OCI-LY3 (cell line): ENCODE measurements at regions not wholly inside any gene's neighbourhood (a gene's known extent, or its start where the extent isn't known, plus 50 kb on each side); places are given as distances from the start of the nearest gene placed in this dataset.

ENCODE experiments used
- H2AFZ ChIP-seq: fragments of 200-600, 300-600 bp; shearing (Covaris generic); 2 replicates; pipeline ENCODE4 v1.6.0; 2014; ENCODE audit warnings: antibody characterized with exemption, low read depth, low read length
- H3K27ac ChIP-seq: fragments of 200-600, 300-600 bp; sonication (generic); 2 replicates; pipeline ENCODE4 v1.5.1; 2014; ENCODE audit warnings: mild to moderate bottlenecking, low read length, moderate library complexity, mixed read lengths
- H3K27me3 ChIP-seq: fragments of 200-600, 300-600 bp; sonication (generic); 2 replicates; pipeline ENCODE4 v1.6.1; 2014; ENCODE audit warnings: low read depth, low read length, mixed read lengths
- H3K36me3 ChIP-seq: fragments of 200-600, 300-600 bp; sonication (generic); replicated peaks from 2 replicates; pipeline ENCODE3; 2014; ENCODE audit warnings: low read depth, low read length, mixed read lengths
- H3K4me1 ChIP-seq: fragments of 300-600, 200-600 bp; sonication (generic); 2 replicates; pipeline ENCODE4 v1.6.1; 2014; ENCODE audit warnings: low read length, mixed read lengths
- H3K4me2 ChIP-seq: fragments of 200-600, 300-600 bp; sonication (generic); 2 replicates; pipeline ENCODE4 v1.6.1; 2014; ENCODE audit warnings: low read length, mixed read lengths
- H3K4me3 ChIP-seq: fragments of 300-600, 200-600 bp; sonication (generic); 2 replicates; pipeline ENCODE4 v1.5.1; 2014; ENCODE audit warnings: antibody characterized with exemption, mild to moderate bottlenecking, low read length, moderate library complexity
- H3K79me2 ChIP-seq: fragments of 300-600, 200-600 bp; shearing (Covaris generic); 2 replicates; pipeline ENCODE4 v1.6.1; 2014; ENCODE audit warnings: mild to moderate bottlenecking, low read length, mixed read lengths
- H3K9ac ChIP-seq: fragments of 300-600, 200-600 bp; shearing (Covaris generic); 2 replicates; pipeline ENCODE4 v1.6.0; 2014; ENCODE audit warnings: mild to moderate bottlenecking, low read length, moderate library complexity
- H3K9me3 ChIP-seq: fragments of 200-600, 300-600 bp; shearing (Covaris generic); 2 replicates; pipeline ENCODE4 v1.6.1; 2014; ENCODE audit warnings: low read length, mixed read lengths; ENCODE audit not compliant: insufficient read depth
- H4K20me1 ChIP-seq: fragments of 200-600, 300-600 bp; sonication (generic); 2 replicates; pipeline ENCODE4 v1.6.1; 2016; ENCODE audit warnings: low read length, mixed read lengths; ENCODE audit not compliant: insufficient read depth
- CTCF ChIP-seq: fragments of 200-600, 300-600 bp; sonication (generic); IDR thresholded peaks from 2 replicates; pipeline ENCODE4 v1.5.1; 2014; ENCODE audit warnings: antibody characterized with exemption, low read length, low read depth
- EZH2phosphoT487 ChIP-seq: fragments of 200-600 bp; shearing (Covaris generic); IDR thresholded peaks from 2 replicates; pipeline ENCODE4 v1.6.1; 2018; ENCODE audit warnings: antibody characterized with exemption, mixed run types, low read depth

- H3K79me2 ChIP-seq, result no peaks in the 10 kb centered on the region
- TF ChIP-seq CTCF, result no peak
- TF ChIP-seq EZH2phosphoT487, result no peak
- H3K4me1 ChIP-seq, result no peaks in the 10 kb centered on the region
These were observed 242.5 kb upstream of the SOX9 start for GRCh38 chr17:71878271-71878670.

GRCh38 chr17:71878998-71879397 is 241.8 kb upstream of the SOX9 start:
- Histone ChIP-seq H4K20me1 (no peaks in the 10 kb centered on the region), H2AFZ (no peak overlapping the region), H3K27ac (no peak overlapping the region), H3K27me3 (no peaks in the 10 kb centered on the region), H3K4me1 (no peaks in the 10 kb centered on the region), H3K4me2 (no peak overlapping the region), H3K36me3 (no peaks in the 10 kb centered on the region), H3K79me2 (no peaks in the 10 kb centered on the region), H3K4me3 (no peak overlapping the region), H3K9ac (no peak overlapping the region), H3K9me3 (no peaks in the 10 kb centered on the region)
- TF ChIP-seq EZH2phosphoT487, result no peak
- no peak for TF ChIP-seq CTCF

More at GRCh38 chr17:71878271-71878670, 242.5 kb upstream of the SOX9 start:
- no peak overlapping the region for H3K27ac ChIP-seq
- H3K4me3 ChIP-seq, result no peak overlapping the region
- H3K9me3 ChIP-seq, result no peaks in the 10 kb centered on the region
- H2AFZ ChIP-seq, result no peak overlapping the region
- no peaks in the 10 kb centered on the region for H4K20me1 ChIP-seq
- H3K27me3 ChIP-seq, result no peaks in the 10 kb centered on the region
- H3K36me3 ChIP-seq, result no peaks in the 10 kb centered on the region
- no peak overlapping the region for H3K4me2 ChIP-seq
- H3K9ac ChIP-seq, result no peak overlapping the region

GRCh38 chr17:71881041-71881440 is 239.8 kb upstream of the SOX9 start:
- H3K4me3 ChIP-seq, result no peak overlapping the region
- H3K27me3 ChIP-seq, result no peaks in the 10 kb centered on the region
- H3K79me2 ChIP-seq, result no peaks in the 10 kb centered on the region
- no peak overlapping the region for H2AFZ ChIP-seq
- no peaks in the 10 kb centered on the region for H3K9me3 ChIP-seq
- H3K27ac ChIP-seq, result no peak overlapping the region
- no peaks in the 10 kb centered on the region for H4K20me1 ChIP-seq
- H3K9ac ChIP-seq, result no peak overlapping the region
- no peak overlapping the region for H3K4me2 ChIP-seq
- H3K36me3 ChIP-seq, result no peaks in the 10 kb centered on the region
- H3K4me1 ChIP-seq, result no peaks in the 10 kb centered on the region
- TF ChIP-seq EZH2phosphoT487 (no peak), CTCF (no peak)

- Histone ChIP-seq H3K79me2 (no peaks in the 10 kb centered on the region), H3K9ac (no peak overlapping the region), H3K27ac (no peak overlapping the region), H3K4me2 (no peak overlapping the region), H4K20me1 (no peaks in the 10 kb centered on the region), H3K4me1 (no peaks in the 10 kb centered on the region), H2AFZ (no peak overlapping the region), H3K36me3 (no peaks in the 10 kb centered on the region), H3K4me3 (no peak overlapping the region), H3K27me3 (no peaks in the 10 kb centered on the region), H3K9me3 (no peaks in the 10 kb centered on the region)
- TF ChIP-seq EZH2phosphoT487 (no peak), CTCF (no peak)
These were observed 239.2 kb upstream of the SOX9 start for GRCh38 chr17:71881581-71881980.
